GM21526 (cell line): ENCODE measurements at regions not wholly inside any gene's neighbourhood (a gene's known extent, or its start where the extent isn't known, plus 50 kb on each side); places are given as distances from the start of the nearest gene placed in this dataset.
"Not testable (repeated sequence)": the region's sequence is repeated elsewhere in the genome, so short reads cannot be mapped to it uniquely, and the experiment has no call there.

Source experiments
- ATAC-seq: cut with Tn5 transposase; IDR thresholded peaks from one replicate; pipeline ENCODE4 v1.9.1; 2021; ENCODE audit warnings: moderate library complexity; ENCODE audit not compliant: unreplicated experiment, low FRiP score

GRCh38 chr10:76815505-76815904 is 822.1 kb downstream of the KCNMA1 start:
- not testable (repeated sequence) for ATAC-seq

- no peak for ATAC-seq
Measured at GRCh38 chr10:76811430-76811829, 826.2 kb downstream of the KCNMA1 start.

GRCh38 chr10:76788452-76788811 is 849.2 kb downstream of the KCNMA1 start:
- no peak for ATAC-seq

- no peak for ATAC-seq
Measured at GRCh38 chr10:76787746-76788451, 849.7 kb downstream of the KCNMA1 start.

DNA sequence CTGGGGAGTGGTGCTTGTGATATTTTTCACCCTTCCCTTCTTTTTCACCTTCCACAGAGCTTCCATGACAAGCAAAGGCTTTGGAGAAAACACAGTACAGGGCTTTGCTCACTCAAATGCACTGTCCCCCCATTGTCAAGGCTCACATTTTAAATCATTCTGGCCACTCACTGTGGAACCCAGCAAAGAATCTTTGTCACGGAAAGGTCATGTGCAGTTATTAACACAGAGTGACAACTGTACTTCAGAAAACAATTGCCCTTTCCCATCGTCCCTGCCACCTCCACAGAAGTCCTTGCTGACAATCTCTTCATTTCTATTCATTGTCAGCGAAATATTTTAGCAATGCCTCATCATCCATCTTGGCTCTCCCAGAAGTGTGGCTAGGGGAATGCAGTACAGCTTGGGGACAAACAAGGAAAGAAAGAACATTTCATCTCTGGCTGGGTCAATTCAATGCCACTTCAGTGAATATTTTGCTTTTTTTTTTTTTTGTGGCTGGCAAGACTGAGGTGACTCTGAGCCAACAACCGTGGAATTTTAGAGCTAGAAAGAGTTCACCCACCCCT is 851.0 kb downstream of the KCNMA1 start:
- ATAC-seq, result no peak

GRCh38 chr10:76784076-76784475 is 853.5 kb downstream of the KCNMA1 start:
- no peak for ATAC-seq

DNA sequence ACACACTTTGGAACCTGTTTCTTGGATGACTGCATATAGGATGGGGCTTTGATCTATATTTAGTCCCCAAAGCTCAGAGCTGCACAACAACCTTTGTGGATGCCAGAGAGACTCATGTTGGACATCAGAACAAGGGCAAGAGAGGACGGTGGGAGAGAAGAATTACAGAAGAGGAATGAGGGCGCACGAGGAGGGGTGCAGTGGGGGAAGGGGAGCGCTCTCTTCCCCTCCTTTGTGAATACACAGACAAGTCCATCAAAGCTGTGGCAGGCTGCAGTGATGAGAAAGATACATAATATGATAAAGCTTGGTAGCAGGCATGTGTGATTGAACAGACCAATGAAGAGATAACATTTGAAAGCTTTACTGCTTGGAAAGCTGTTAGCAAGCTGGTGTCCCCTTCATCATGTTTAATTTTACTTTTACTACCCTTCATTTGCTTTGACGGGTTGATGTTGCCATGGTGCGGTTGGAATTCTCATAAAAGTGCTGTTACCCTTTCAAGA is 857.8 kb downstream of the KCNMA1 start:
- no peak for ATAC-seq

- ATAC-seq, result no peak
Measured at GRCh38 chr10:76778914-76779795, 858.5 kb downstream of the KCNMA1 start.

DNA sequence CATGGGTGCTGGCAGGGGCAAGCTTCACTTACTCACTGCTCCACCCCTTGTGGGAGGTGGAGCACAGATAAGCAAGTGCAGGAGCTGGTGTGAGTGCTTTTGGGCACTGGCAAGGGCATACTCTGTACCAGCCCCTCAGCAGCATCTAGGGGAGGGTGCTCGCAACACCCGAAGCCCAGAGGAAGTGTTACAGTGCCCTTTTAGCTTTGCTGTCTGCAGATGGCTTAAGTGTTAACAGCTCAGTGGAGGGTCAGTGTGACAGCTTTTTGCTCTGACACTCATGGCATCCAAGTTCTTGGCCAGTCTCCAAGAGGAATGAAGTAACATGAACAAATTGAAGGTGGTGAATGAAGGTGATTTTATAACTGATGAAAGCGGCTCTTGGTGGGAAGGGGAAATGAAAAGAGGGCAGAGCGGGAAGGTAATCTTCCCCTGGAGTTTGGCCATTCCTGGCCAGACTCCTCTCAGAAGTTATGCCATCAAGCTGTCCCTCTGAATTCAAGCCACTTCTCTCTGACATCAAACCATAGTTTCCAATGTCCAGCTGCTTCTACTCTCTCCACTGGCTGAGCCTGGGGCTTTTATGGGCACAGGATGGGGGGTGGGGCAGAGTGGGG is 862.5 kb downstream of the KCNMA1 start:
- ATAC-seq, result no peak

GRCh38 chr10:76769582-76769981 is 868.0 kb downstream of the KCNMA1 start:
- ATAC-seq, result no peak

GRCh38 chr10:76769161-76769560 is 868.4 kb downstream of the KCNMA1 start:
- ATAC-seq, result no peak

- ATAC-seq, result no peak
Measured at GRCh38 chr10:76766682-76767081, 870.9 kb downstream of the KCNMA1 start.

- not testable (repeated sequence) for ATAC-seq
Measured at GRCh38 chr10:76764921-76765320, 872.7 kb downstream of the KCNMA1 start.

DNA sequence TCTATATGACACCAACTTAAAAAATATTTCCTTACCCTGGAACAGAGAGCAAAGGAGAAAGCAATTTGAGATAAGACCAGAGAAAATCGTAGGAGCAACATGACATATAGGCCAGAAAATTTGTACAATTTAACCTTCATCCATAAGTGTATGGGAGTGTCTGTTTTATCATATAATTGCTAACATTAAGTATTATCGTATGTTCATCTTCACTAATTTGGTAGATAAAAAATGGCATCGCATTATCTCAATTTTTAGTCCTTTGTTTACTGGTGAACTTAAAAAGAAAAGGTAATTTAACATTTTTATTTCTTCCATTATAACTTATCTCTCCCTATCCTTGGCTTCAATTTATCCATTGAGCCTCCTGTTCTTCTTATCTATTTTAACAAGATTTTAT is 873.4 kb downstream of the KCNMA1 start:
- no peak for ATAC-seq

DNA sequence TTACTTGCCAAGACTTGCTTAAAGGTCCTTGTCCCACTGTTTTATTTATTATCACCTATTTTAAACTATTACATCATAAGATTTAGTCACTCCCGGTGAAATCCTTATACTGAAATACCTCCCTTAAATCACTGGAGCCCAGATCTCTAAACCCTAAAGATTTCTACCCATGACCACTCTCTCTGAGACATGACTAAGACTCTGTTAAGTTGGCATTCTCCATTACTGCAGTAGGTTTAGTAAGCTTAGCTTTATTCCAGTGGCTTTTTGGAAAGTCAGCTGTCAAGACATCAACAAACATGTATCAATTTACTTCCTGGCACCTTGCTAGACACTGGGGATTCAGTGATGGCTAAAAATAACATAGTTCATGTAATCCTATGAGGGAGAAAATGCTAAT is 874.2 kb downstream of the KCNMA1 start:
- no peak for ATAC-seq

DNA sequence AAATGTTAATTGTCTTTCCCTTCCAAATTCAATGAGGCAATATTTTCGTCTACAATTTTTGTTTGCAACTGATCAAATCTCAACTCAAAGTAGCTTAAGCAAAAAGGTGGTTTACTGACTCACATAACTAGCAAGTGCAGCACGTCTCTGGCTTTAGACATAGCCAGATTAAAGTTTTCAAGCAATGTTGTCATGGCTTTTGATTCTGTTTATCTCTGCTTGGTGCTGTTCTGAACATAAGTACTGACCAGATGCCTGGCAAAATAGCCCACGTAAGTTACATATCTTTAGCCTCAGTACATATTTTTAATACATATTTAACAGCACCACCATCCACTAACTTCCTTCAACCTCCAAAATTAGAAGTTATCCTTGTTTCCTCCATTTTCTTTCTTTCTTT is 877.9 kb downstream of the KCNMA1 start:
- no peak for ATAC-seq

GRCh38 chr10:76743169-76743568 is 894.4 kb downstream of the KCNMA1 start:
- no peak for ATAC-seq

DNA sequence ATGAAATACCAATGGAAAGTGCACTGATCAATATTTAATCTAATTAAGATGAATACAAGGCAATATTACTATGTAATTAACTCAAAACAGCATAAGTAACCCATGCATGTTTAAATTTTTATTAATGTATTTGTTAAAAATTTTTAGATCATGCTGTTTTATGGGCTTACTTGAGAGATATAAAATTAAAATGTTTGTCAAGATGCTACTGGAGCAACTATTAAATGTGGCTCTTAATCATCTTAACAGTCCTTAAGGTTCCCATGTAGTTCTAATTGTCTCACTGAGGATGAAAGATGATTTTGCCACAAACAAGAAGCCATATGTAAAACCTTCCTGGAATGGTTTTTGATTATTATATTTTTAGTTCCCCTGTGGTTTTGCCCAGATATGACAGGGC is 897.1 kb downstream of the KCNMA1 start:
- ATAC-seq, result no peak

- ATAC-seq, result no peak
Measured at GRCh38 chr10:76738991-76739390, 898.6 kb downstream of the KCNMA1 start.

- no peak for ATAC-seq
Measured at GRCh38 chr10:76736815-76737618, 900.6 kb downstream of the KCNMA1 start.
